ACC112 (cell line): ENCODE measurements at regions not wholly inside any gene's neighbourhood (a gene's known extent, or its start where the extent isn't known, plus 50 kb on each side); places are given as distances from the start of the nearest gene placed in this dataset.

Experiments
- H2AFZ ChIP-seq: fragments of 200-600 bp; sonication (generic); one replicate; pipeline ENCODE4 v1.6.0; 2017; ENCODE audit warnings: antibody characterized with exemption, low read length; ENCODE audit not compliant: unreplicated experiment
- H3K27ac ChIP-seq: fragments of 200-600 bp; sonication (generic); 2 replicates; pipeline ENCODE4 v1.5.1; 2014; ENCODE audit warnings: low read depth, mild to moderate bottlenecking, antibody characterized with exemption, low read length, moderate library complexity
- H3K27me3 ChIP-seq: fragments of 200-600 bp; sonication (generic); 2 replicates; pipeline ENCODE4 v1.6.1; 2014; ENCODE audit warnings: mild to moderate bottlenecking, antibody characterized with exemption, low read length, moderate library complexity, mixed read lengths; ENCODE audit not compliant: insufficient read depth
- H3K36me3 ChIP-seq: fragments of 200-600 bp; sonication (generic); 2 replicates; pipeline ENCODE4 v1.6.1; 2016; ENCODE audit warnings: mild to moderate bottlenecking, antibody characterized with exemption, low read length, moderate library complexity, mixed read lengths; ENCODE audit not compliant: insufficient read depth
- H3K4me1 ChIP-seq: fragments of 200-600 bp; sonication (generic); one replicate; pipeline ENCODE4 v1.6.1; 2016; ENCODE audit warnings: low read length, mixed read lengths; ENCODE audit not compliant: insufficient read depth, unreplicated experiment, control insufficient read depth
- H3K4me3 ChIP-seq: fragments of 200-600 bp; sonication (generic); 2 replicates; pipeline ENCODE4 v1.5.1; 2014; ENCODE audit warnings: mild to moderate bottlenecking, low read depth, low read length
- H3K79me2 ChIP-seq: fragments of 200-600 bp; sonication (generic); one replicate; pipeline ENCODE4 v1.6.0; 2016; ENCODE audit warnings: low read length; ENCODE audit not compliant: control insufficient read depth, unreplicated experiment, insufficient read depth

- no peaks in the 10 kb centered on the region for H3K79me2 ChIP-seq
- no peaks in the 10 kb centered on the region for H3K27me3 ChIP-seq
- no peak overlapping the region for H2AFZ ChIP-seq
- no peaks in the 10 kb centered on the region for H3K36me3 ChIP-seq
- no peak overlapping the region for H3K27ac ChIP-seq
- no peaks in the 10 kb centered on the region for H3K4me1 ChIP-seq
- no peak overlapping the region for H3K4me3 ChIP-seq
Measured at GRCh38 chr4:43286137-43286536, 393.6 kb downstream of the GRXCR1 start.

- no peak overlapping the region for H2AFZ ChIP-seq
- H3K36me3 ChIP-seq: no peaks in the 10 kb centered on the region
- H3K4me1 ChIP-seq: no peaks in the 10 kb centered on the region
- peaks cover 4% of the 10 kb centered on the region; the same call in 1 of the 2 replicates for H3K27me3 ChIP-seq
- H3K27ac ChIP-seq: no peak overlapping the region
- H3K4me3 ChIP-seq: no peak overlapping the region
- no peaks in the 10 kb centered on the region for H3K79me2 ChIP-seq
Measured at GRCh38 chr4:43296946-43297528, 404.5 kb downstream of the GRXCR1 start.

DNA sequence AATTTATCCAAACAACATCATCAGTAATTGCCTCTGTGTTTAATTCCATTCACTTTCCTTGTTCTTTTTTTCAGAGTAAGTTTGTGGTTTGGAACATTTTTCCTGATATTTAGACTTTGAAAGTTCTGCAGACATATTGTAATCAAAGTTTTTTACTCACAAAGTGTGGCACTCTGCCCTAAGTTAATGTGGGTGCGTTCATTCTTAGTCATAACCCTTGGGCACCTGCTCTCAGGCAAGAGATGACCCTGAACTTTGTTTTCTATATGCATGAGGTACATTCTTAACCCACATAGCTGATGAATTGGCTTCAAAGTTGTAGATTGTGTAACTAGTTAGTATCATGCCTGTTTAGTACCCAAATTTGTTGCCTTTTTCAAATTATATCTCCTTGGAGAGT is 424.3 kb downstream of the GRXCR1 start:
- Histone ChIP-seq H3K4me1 (no peaks in the 10 kb centered on the region), H3K79me2 (no peaks in the 10 kb centered on the region), H3K36me3 (no peaks in the 10 kb centered on the region), H3K4me3 (no peak overlapping the region), H3K27ac (no peak overlapping the region), H2AFZ (no peak overlapping the region), H3K27me3 (no peaks in the 10 kb centered on the region)

GRCh38 chr4:43325220-43325967 is 432.9 kb downstream of the GRXCR1 start:
- H3K4me3 ChIP-seq: no peak overlapping the region
- no peak overlapping the region for H3K27ac ChIP-seq
- no peaks in the 10 kb centered on the region for H3K27me3 ChIP-seq
- peaks cover 6% of the 10 kb centered on the region for H3K4me1 ChIP-seq
- no peak overlapping the region for H2AFZ ChIP-seq
- no peaks in the 10 kb centered on the region for H3K79me2 ChIP-seq
- H3K36me3 ChIP-seq: no peaks in the 10 kb centered on the region

DNA sequence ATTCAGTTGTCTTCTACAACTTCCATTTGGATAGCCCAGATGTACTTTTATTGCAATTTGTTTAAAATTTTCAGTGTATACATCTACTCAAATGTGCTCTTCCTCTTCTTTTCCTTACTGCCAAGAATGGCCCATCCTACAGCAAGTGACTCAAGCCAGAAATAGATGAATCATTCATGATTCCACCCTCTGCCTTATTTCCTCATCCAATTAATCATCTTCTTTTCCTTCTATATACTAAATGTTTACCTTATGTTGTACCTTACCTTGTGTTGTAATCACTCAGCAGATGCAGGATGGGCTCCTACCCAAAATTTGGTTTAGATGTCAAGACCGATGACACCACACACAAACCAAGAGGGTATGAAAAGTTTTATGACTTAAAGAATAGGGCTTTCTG is 437.8 kb downstream of the GRXCR1 start:
- no peaks in the 10 kb centered on the region for H3K27me3 ChIP-seq
- H3K4me3 ChIP-seq: no peak overlapping the region
- H3K4me1 ChIP-seq: peaks cover 15% of the 10 kb centered on the region
- no peaks in the 10 kb centered on the region for H3K79me2 ChIP-seq
- H2AFZ ChIP-seq: no peak overlapping the region
- H3K27ac ChIP-seq: peak overlapping the region; percentile 72
- H3K36me3 ChIP-seq: no peaks in the 10 kb centered on the region

GRCh38 chr4:43331226-43332051 is 438.9 kb downstream of the GRXCR1 start:
- Histone ChIP-seq H3K79me2 (no peaks in the 10 kb centered on the region), H3K4me3 (peak overlapping the region; percentile 36; the same call in 1 of the 2 replicates), H2AFZ (no peak overlapping the region), H3K27me3 (no peaks in the 10 kb centered on the region), H3K27ac (peak overlapping the region; percentile 74), H3K36me3 (no peaks in the 10 kb centered on the region), H3K4me1 (peaks cover 15% of the 10 kb centered on the region)

DNA sequence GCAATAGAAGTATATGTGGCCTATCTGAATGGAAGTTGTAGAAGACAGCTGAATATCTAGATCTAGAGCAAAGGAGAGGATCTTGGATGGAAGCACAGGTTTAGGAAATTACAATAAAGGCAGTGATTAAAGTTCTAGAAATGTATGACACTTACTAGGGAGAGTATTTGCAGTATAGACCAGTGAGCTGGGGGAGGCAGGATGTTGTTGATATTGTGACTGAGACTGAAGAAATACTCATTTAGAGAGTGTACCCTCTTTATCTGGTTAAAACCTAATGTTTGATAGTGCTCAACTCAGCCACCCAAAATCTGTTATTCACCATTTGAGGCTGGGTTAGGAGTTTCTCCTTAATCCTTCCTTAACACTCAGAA is 439.5 kb downstream of the GRXCR1 start:
- no peaks in the 10 kb centered on the region for H3K27me3 ChIP-seq
- peak overlapping the region; percentile 74 for H3K27ac ChIP-seq
- H3K4me3 ChIP-seq: peak overlapping the region; percentile 36; the same call in 1 of the 2 replicates
- peaks cover 15% of the 10 kb centered on the region for H3K4me1 ChIP-seq
- H2AFZ ChIP-seq: peak overlapping the region; percentile 14
- H3K79me2 ChIP-seq: no peaks in the 10 kb centered on the region
- no peaks in the 10 kb centered on the region for H3K36me3 ChIP-seq

GRCh38 chr4:43337707-43338106 is 445.2 kb downstream of the GRXCR1 start:
- no peaks in the 10 kb centered on the region for H3K27me3 ChIP-seq
- H3K4me1 ChIP-seq: peaks cover 29% of the 10 kb centered on the region
- H3K79me2 ChIP-seq: no peaks in the 10 kb centered on the region
- H3K27ac ChIP-seq: peak overlapping the region; percentile 57; the same call in 1 of the 2 replicates
- no peak overlapping the region for H3K4me3 ChIP-seq
- no peaks in the 10 kb centered on the region for H3K36me3 ChIP-seq
- H2AFZ ChIP-seq: no peak overlapping the region

GRCh38 chr4:43339435-43339834 is 446.9 kb downstream of the GRXCR1 start:
- H3K4me1 ChIP-seq: peaks cover 29% of the 10 kb centered on the region
- H3K4me3 ChIP-seq: no peak overlapping the region
- no peaks in the 10 kb centered on the region for H3K79me2 ChIP-seq
- H2AFZ ChIP-seq: no peak overlapping the region
- H3K36me3 ChIP-seq: no peaks in the 10 kb centered on the region
- peak overlapping the region; percentile 34; the same call in 1 of the 2 replicates for H3K27ac ChIP-seq
- H3K27me3 ChIP-seq: no peaks in the 10 kb centered on the region

GRCh38 chr4:43341741-43342140 is 449.2 kb downstream of the GRXCR1 start:
- Histone ChIP-seq H3K4me3 (no peak overlapping the region), H3K27me3 (no peaks in the 10 kb centered on the region), H3K4me1 (peaks cover 29% of the 10 kb centered on the region), H3K36me3 (no peaks in the 10 kb centered on the region), H2AFZ (no peak overlapping the region), H3K27ac (no peak overlapping the region), H3K79me2 (no peaks in the 10 kb centered on the region)
